Smooth muscle cell (in vitro differentiated cells): ENCODE measurements at regions not wholly inside any gene's neighbourhood (a gene's known extent, or its start where the extent isn't known, plus 50 kb on each side); places are given as distances from the start of the nearest gene placed in this dataset.
A peak's percentile ranks its signal among the peaks of the same experiment; 100 is the strongest.
"Not testable (repeated sequence)": the region's sequence is repeated elsewhere in the genome, so short reads cannot be mapped to it uniquely, and the experiment has no call there.

Experiments used
- DNase-seq: peaks from one replicate; lab custom pipeline; 2025; ENCODE audit not compliant: unreplicated experiment; lab: John Stamatoyannopoulos, UW
- H2AFZ ChIP-seq: fragments of 200-600 bp; sonication (generic); 2 replicates; pipeline ENCODE4 v1.6.0; 2016; ENCODE audit warnings: antibody characterized with exemption, low read depth, mild to moderate bottlenecking
- H3F3A ChIP-seq: fragments of 200-600 bp; sonication (generic); 2 replicates; pipeline ENCODE4 v1.6.0; 2017; ENCODE audit warnings: antibody characterized with exemption, low read depth
- H3K27ac ChIP-seq: fragments of 200-600 bp; sonication (generic); 2 replicates; pipeline ENCODE4 v1.5.1; 2016; ENCODE audit warnings: low read depth, mild to moderate bottlenecking
- H3K27me3 ChIP-seq: fragments of 200-600 bp; sonication (generic); 2 replicates; pipeline ENCODE4 v1.6.1; 2016; ENCODE audit warnings: low read depth, mild to moderate bottlenecking
- H3K36me3 ChIP-seq: fragments of 200-600 bp; sonication (generic); 2 replicates; pipeline ENCODE4 v1.5.1; 2016; ENCODE audit warnings: low read depth
- H3K4me1 ChIP-seq: fragments of 200-600 bp; sonication (generic); 2 replicates; pipeline ENCODE4 v1.5.1; 2016; ENCODE audit warnings: low read depth
- H3K4me2 ChIP-seq: fragments of 200-600 bp; sonication (generic); 2 replicates; pipeline ENCODE4 v1.6.0; 2016; ENCODE audit warnings: mild to moderate bottlenecking
- H3K4me3 ChIP-seq: fragments of 200-600 bp; sonication (generic); 2 replicates; pipeline ENCODE4 v1.5.1; 2016; ENCODE audit warnings: mild to moderate bottlenecking
- H3K79me2 ChIP-seq: fragments of 200-600 bp; sonication (generic); 2 replicates; pipeline ENCODE4 v1.6.0; 2016; ENCODE audit warnings: low read depth, mild to moderate bottlenecking
- H3K9ac ChIP-seq: fragments of 200-600 bp; sonication (generic); 2 replicates; pipeline ENCODE4 v1.6.0; 2016; ENCODE audit warnings: low read depth
- H3K9me3 ChIP-seq: fragments of 200-600 bp; sonication (generic); replicated peaks from 2 replicates; pipeline ENCODE4 v1.5.1; 2016; ENCODE audit warnings: low read depth
- H4K20me1 ChIP-seq: fragments of 200-600 bp; sonication (generic); 2 replicates; pipeline ENCODE4 v1.6.0; 2016; ENCODE audit warnings: low read depth
- WGBS: methylation state at CpG from one replicate; pipeline ENCODE4 v1.1.7; 2016; ENCODE audit warnings: low lambda C conversion rate; 5-methylcytosine and 5-hydroxymethylcytosine counted together
- TF ChIP-seq, protein P1 (sequence below): fragments of 200-600 bp; sonication (generic); IDR thresholded peaks from 2 replicates; pipeline ENCODE4 v1.5.1; 2017; ENCODE audit warnings: borderline replicate concordance, mild to moderate bottlenecking, antibody characterized with exemption; ENCODE audit not compliant: insufficient read depth, poor library complexity, severe bottlenecking

DNA sequence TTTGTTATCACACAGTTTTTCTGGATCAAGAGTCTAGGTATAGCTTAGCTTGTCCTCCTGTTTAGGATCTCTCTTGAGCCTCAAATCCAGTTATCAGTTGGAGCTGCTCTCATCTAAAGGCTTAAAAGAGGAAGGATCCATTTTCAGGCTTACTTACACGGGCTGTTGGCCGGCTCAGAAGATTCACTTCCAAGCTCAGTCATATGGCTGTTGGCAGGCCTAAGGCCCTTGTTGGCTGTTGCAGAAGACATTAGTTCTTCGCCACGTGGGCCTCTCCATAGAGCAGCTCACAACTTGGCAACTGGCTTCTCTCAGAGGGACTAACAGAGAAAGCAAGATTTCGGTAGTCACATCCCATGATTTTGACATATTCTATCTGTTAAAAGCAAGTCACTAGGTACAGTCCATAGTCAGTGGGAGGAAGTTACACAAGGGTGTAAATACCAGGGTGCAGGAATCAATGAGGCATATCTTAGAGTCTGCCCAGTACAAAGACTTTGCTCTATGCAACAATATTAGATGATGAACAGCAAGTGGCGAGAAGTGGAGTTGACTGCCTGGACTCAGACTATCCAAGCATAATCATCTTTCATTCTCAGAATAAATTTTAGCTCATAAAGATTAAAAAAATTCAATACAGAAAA is 280.1 kb upstream of the MBL2 start:
- Histone ChIP-seq H3K79me2 (no peaks in the 10 kb centered on the region), H3F3A (no peaks in the 10 kb centered on the region), H2AFZ (no peak overlapping the region), H3K4me2 (no peak overlapping the region), H4K20me1 (no peaks in the 10 kb centered on the region), H3K27me3 (no peaks in the 10 kb centered on the region), H3K9me3 (no peaks in the 10 kb centered on the region), H3K4me3 (no peak overlapping the region), H3K36me3 (no peaks in the 10 kb centered on the region), H3K9ac (no peak overlapping the region), H3K4me1 (no peaks in the 10 kb centered on the region), H3K27ac (no peak overlapping the region)
- DNase-seq, result no peak
- TF ChIP-seq, protein P1, sequence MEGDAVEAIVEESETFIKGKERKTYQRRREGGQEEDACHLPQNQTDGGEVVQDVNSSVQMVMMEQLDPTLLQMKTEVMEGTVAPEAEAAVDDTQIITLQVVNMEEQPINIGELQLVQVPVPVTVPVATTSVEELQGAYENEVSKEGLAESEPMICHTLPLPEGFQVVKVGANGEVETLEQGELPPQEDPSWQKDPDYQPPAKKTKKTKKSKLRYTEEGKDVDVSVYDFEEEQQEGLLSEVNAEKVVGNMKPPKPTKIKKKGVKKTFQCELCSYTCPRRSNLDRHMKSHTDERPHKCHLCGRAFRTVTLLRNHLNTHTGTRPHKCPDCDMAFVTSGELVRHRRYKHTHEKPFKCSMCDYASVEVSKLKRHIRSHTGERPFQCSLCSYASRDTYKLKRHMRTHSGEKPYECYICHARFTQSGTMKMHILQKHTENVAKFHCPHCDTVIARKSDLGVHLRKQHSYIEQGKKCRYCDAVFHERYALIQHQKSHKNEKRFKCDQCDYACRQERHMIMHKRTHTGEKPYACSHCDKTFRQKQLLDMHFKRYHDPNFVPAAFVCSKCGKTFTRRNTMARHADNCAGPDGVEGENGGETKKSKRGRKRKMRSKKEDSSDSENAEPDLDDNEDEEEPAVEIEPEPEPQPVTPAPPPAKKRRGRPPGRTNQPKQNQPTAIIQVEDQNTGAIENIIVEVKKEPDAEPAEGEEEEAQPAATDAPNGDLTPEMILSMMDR, result no peak
- WGBS, result 65% methylated on average over 6 of the region's 6 CpGs

- Histone ChIP-seq H3F3A (no peaks in the 10 kb centered on the region), H4K20me1 (no peaks in the 10 kb centered on the region), H3K27me3 (no peaks in the 10 kb centered on the region), H3K9me3 (no peaks in the 10 kb centered on the region), H3K4me2 (no peak overlapping the region), H3K36me3 (no peaks in the 10 kb centered on the region), H3K4me3 (no peak overlapping the region), H3K79me2 (no peaks in the 10 kb centered on the region), H3K27ac (no peak overlapping the region), H2AFZ (no peak overlapping the region), H3K4me1 (no peaks in the 10 kb centered on the region), H3K9ac (no peak overlapping the region)
- TF ChIP-seq, protein P1, result no peak
- no peak for DNase-seq
- 88% methylated on average over 2 of the region's 2 CpGs for WGBS
Observed at GRCh38 chr10:53045315-53045714, 272.7 kb upstream of the MBL2 start.

DNA sequence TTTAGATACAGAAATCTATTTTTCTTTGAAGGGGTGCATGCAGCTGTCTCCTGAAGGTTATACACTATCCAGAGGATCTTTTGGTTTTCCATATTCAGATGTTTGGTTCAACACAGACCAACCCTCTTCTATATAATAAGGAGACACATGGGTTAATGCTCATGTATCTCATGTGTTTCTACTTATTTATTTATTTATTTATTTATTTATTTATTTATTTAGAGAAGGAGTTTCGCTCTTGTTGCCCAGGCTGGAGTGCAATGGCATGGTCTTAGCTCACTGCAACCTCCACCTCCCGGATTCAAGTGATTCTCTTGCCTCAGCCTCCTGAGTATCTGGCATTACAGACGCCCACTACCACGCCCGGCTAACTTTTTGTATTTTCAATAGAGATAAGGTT is 263.2 kb upstream of the MBL2 start:
- H4K20me1 ChIP-seq, H3F3A ChIP-seq, H3K27ac ChIP-seq, DNase-seq, H3K9ac ChIP-seq, H3K79me2 ChIP-seq, H3K4me2 ChIP-seq, H3K4me3 ChIP-seq, H3K36me3 ChIP-seq, H3K27me3 ChIP-seq, H3K9me3 ChIP-seq, H2AFZ ChIP-seq, H3K4me1 ChIP-seq: not testable (repeated sequence)
- WGBS, result 85% methylated on average over 5 of the region's 5 CpGs

GRCh38 chr10:53033396-53033795 is 260.8 kb upstream of the MBL2 start:
- Histone ChIP-seq H3K36me3 (no peaks in the 10 kb centered on the region), H2AFZ (no peak overlapping the region), H3K79me2 (no peaks in the 10 kb centered on the region), H3F3A (peaks cover 8% of the 10 kb centered on the region), H3K4me1 (peaks cover 8% of the 10 kb centered on the region), H3K4me3 (no peak overlapping the region), H3K27ac (no peak overlapping the region), H3K27me3 (no peaks in the 10 kb centered on the region), H3K9ac (no peak overlapping the region), H4K20me1 (no peaks in the 10 kb centered on the region), H3K9me3 (no peaks in the 10 kb centered on the region), H3K4me2 (no peak overlapping the region)
- 91% methylated on average over 2 of the region's 2 CpGs for WGBS
- TF ChIP-seq, protein P1, result no peak
- no peak for DNase-seq

DNA sequence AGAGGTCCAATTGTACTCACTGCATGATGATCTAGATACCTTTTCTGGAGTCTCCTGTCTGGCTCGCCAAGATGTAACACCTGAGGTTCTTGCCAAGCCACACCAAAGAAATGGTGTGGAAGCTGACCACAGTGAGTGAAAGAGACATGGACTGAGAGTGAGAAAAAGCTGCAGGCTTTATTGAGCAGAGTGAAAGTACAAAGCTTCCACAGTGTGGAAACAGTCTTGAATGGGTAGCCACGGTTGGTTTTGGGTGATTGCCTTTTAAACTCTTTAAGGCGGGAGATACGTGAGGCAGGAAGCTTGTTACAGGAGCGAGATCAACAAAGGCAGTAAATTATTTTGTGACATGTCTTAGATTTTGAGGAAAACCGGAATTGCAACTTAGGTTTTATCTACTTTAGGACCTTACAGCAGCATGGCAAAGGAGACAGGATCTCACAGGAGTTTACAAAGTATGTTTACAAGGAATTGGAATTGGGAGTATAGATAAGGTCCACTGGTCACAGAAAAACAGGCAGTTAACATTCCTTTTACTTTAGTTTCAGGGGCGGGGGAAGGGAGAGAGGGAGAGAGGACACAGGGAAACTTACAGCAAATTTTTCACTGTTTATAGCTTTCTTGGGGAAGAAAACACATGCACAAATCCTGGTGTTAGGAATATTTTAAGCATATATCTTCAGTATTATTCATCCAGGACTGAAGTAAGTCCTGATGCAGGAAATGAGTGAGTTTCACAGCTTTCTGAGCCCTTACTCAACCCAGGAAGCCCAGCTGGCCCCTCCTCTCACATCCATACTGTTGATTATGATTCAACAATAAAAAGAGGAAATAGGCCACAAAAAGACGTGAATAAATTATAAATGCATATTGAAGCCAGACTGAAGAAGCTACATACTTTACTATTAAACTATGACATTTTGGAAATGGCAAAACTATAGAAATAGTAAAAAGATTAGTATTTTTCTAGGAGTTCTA is 257.6 kb upstream of the MBL2 start:
- not testable (repeated sequence) for H3K4me1 ChIP-seq, H3K27me3 ChIP-seq, H4K20me1 ChIP-seq, H3K9ac ChIP-seq, DNase-seq, H3K79me2 ChIP-seq, H3K36me3 ChIP-seq, H3F3A ChIP-seq, H3K9me3 ChIP-seq
- Histone ChIP-seq H2AFZ (peak overlapping the region; percentile 64), H3K4me2 (peak overlapping the region; percentile 75), H3K4me3 (peak overlapping the region; percentile 31), H3K27ac (peak overlapping the region; percentile 78)
- 12% methylated on average over 8 of the region's 8 CpGs for whole genome bisulfite sequencing
